ENCODE measurements at regions not wholly inside any gene's neighbourhood (a gene's known extent, or its start where the extent isn't known, plus 50 kb on each side); places are given as distances from the start of the nearest gene placed in this dataset.

DNA sequence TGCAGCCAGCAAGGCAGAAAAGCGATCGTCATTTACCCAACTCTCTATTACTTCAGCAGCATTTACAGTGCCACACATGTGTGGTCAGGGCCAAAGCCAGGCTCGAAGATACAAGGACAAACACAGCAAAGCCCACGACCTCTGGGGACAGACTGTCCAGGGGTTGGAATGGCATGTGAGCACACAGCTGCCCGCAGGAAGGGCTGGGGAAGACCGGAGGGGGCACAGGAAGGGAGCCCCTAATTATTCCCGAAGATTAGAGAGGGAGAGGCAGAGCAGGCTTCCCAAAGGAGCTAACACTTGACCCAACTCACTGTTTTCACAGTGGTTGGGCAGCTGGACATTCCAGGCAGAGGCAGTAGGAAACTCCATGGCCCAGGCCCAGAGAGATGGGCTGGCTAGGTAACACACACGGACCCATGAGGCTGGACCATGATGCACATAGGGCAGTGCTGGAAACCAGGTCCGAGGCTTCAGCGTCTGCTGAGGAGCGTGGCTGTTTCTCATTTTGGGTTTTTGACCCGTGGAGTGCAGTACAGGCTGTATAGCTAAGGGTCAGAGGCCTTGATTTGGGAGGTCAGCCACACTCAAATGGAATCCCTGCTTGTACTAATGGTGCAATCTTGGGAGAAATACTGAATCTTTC, 179.8 kb downstream of the FOXO1 start:
- ATAC-seq = no peak

DNA sequence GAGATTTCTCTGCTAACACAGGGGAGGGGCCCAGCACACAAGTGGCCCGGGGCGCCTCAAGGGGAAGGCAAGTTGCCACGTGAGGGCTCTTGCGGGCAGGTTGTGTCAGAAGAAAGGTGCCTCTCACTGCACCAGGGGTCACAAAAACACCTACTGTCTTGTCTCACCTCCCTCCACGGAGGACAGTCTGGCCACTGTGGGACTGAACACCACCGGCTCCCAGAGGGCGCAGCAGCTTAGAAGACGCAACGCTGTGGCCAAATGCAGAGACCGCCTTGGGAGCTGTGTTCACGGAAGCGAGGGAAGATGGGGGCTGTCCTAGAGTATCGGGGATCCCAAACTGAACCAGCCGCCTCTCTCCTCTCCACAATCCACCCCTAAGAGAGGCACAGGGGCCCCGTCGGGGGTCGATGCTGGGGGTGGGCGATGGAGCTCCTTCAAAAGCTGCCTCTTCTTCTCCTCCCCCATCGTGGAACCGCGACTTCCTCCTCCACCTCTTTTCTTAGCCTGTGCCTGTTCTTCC, 177.5 kb downstream of the FOXO1 start:
- no peak for ATAC-seq

DNA sequence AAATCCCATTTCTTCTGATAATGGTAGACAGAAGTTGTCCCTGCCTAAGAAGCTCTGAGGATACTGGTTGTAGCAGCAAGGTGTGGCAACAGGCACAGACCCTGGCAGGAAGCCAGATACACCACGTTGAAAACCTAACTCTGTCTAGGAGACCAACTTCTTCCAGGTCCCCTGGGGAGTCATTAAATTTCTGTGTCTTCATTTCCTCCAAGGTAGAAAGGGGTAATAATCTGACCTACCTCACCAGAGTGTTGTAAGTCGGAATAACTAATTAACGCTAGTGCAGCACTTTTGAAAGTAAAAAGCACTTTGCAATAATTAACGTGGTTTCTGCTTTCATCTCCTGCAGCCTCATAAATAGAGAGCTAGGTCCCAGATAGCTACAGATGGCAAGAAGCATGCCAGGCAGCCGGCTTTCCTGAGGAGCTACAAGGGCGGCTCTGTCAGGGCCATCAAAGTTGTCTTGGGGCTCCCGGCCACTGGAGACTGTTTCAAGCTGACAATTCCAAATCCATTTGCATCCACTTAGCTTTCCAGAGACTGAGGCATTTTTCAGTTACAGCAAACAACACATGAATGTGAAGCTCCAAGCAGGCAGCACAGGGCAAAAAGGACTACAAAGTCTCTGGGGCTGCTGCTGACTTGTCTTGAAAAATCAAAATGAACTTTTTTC, 176.2 kb downstream of the FOXO1 start:
- no peak for ATAC-seq

DNA sequence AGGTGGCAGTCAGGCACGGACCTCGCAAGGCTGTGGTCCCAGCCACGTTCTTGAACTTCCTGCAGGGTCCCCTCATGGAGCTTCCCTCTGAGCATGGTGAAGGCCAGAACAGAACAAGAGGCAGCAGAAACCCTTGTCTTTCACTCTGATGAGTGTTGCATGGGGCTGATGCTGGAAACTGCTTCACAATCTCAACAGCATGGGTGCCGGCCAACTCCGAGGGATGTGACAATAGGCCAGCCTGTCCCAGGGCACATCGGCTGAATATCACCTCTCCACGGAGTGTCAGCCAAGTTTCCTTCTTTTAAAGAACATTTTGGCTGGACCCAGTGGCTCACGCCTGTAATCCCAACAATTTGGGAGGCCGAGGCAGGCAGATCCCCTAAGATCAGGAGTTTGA, 173.9 kb downstream of the FOXO1 start:
- no peak for ATAC-seq

DNA sequence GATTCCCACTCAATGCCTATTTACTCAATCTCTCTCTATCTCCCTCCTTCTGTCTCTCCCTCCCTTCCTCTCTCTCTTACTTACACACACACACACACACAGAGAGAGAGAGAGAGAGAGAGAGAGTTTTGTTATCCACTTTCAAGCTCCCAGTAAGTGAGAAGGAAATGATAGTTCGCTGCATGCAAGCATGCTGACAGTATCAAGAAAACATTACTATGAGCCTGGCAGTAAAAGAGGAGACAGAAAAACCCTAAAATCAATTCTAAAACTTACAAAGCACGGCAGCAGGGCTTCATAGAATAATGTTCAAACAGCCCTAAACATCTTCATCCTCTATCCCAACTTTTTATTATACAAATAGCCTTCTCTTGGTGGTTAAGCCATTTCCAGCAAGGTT, 171.9 kb downstream of the FOXO1 start:
- ATAC-seq = no peak

DNA sequence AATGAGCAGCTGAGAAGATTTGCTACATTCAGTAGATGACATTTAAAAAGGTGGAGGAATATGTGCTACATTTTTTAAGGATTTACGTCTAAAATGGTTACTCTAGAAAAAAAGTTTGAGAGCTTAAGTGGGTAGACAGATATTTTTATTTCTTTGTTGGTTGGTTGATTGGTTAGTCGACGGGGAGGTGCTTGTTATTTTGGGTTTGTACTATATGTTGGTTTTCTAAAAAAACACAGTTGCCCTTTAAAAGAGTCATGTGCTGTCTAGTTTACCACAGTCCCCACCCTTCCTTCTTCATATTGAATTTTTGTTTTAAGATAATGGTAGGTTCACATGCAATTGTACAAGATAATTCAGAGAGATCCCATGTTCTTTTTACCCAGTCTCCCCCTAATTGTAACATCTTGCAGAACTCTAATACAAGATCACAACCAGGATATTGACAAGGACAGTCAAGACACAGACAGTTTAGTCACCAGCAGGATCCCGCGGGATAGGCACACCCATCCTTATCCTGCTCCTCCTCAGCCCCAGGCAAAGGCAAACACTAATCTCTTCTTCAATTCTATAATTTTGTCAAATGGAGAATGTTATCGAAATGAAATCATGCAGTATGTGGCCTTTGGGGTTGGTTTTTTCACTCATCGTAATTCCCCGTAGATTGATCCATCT, 171.4 kb downstream of the FOXO1 start:
- no peak for ATAC-seq

DNA sequence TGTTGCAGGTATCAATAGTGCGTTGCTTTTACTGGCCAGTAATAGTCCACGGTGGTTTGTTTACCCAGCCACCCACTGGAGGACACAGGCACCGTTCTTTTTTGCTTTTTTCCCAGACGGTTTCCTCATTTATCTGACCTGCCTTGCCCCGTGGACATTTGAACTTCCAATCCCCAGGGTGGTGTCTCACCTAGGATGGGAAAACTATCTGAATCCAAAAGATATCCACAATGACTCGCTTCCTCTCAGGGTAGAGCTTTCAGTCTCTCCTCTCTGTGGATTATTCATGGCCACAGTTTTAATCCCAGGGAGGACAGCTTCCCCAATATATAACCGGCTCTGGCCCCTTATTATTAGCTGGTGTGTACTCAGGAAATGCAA, 170.8 kb downstream of the FOXO1 start:
- ATAC-seq = no peak

DNA sequence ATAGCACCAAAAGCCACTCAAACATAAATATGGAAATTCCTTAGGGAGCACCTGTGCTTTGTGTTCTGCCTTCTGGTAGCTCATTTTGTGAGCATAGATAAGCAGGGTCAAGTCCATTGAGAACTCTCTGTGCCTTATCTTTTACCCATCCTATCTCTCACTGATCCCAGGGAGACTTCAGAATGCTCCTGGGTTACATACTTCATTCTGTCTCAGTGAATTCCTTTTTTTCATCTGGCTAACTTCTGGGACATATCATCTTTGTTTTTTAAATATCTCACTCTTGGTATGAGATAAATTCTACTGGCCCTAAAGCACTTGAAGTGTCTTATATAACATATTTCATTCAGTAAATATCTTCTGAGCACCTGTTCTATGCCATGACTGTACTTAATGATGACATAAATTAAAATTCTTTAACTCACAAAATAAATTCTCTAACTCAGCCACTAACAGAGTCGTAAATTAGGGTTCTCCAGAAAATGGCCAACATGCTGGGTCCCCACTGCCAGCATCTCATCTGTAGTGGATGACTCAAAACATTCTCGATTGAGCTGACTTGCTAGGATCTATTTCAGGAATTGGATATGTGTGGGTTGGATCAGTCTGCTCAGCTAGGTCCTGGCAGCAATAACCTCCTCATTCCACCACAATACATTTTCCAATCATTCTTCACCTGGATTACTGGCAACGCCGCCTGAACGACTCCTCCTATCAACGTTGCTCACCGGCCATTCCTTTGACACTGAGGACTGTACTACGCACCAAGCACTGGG, 170.2 kb downstream of the FOXO1 start:
- ATAC-seq = no peak

DNA sequence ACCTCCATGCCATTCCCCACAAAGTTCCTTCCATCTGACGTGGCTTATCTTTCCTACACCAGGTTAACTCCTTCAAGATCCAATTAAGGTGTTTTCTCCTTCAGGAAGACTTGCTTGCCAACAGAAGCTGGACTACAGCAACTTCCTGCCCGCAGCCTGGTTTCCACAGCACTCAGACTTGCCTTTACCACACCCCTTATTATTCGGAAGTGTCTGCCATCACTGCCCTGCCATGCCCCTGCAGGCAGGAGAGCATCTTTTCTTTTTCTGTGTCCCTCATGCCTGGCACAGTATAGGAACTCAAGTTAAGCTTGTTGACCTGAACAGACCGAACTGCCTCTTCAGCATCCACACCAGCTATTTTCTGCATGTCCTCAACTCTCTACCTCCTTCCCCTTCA, 168.0 kb downstream of the FOXO1 start:
- no peak for ATAC-seq

DNA sequence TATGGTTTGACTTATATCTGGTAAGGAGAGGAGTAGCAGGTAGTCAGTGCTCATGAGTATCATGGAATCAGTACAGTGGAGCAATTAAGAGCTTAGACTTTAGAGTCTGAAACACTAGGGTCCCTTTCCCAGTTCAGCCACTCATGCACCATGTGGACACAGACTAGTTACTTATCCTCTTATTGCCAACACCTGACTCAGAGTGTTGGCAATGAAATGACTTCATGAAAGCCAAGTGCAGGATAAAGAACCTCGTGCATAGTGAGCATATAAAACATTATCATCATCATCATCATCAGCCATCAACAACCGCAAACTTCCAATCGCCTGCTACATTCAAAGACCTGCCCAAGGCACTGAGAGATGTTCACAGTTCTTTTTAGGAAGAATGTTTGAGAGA, 164.2 kb downstream of the FOXO1 start:
- no peak for ATAC-seq

DNA sequence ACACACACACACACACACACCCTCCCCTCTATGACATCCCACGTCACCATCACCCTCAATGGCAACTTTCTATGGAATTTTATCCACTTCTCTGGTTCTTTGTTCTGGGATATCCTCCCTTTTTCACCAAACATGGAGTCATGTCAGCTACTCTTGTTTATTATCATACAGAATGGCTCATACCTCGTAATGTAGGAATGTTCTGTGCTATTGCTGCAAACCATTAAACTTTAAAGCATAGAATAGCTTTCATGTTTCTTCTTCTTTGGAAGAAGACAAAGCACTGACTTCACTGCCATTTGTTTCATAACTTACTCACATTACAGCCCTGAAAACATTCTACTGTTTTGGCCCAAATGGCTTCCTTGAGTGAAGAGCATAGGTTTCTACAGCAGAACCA, 163.4 kb downstream of the FOXO1 start:
- no peak for ATAC-seq

DNA sequence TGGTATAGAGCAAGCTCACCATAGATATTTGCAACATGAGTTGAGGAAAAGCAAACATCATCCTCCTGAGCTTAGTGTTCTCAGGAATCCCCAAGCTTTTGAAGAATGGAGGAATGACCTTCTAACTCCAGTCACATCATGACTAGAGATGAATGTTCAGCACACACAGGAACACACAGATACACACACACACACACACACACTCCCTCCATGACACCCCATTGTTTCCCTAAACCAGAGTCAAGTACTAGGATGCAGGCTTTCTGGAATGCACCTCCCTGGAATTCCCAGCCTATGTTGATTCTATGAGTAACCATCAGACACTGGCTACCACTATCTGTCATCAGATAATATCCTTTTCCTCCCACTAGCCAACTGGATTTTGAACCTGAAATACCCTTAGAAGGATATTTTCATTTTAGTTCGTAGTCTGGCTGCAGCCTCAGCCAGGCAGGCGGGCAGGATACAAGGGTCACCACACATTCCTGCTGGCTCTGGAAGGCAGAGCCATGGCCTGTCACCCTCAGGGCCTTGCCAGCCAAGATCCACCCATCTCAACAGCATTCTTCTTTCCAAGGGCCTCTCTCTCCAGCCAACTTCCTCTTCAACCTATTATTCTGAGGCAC, 162.4 kb downstream of the FOXO1 start:
- peak; percentile 61 for ATAC-seq

DNA sequence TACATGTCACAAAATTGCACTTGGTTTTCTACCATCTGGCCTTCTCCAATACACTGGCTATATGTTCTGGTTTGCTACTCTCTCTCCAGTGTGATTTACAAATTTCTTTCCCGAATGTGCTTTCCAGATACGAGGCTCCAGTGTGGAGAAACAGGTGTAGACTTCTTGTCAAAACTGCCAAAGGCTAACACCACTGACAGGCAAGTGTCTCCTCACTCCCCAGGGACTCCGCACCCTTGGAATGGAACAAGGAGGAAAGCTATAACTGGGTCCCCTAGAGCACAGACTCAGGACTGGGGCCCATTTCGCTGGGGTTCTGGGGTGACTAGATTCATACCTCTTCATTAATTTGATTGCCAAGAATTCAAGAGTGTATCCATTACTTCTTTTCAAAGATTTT, 161.8 kb downstream of the FOXO1 start:
- ATAC-seq = no peak

DNA sequence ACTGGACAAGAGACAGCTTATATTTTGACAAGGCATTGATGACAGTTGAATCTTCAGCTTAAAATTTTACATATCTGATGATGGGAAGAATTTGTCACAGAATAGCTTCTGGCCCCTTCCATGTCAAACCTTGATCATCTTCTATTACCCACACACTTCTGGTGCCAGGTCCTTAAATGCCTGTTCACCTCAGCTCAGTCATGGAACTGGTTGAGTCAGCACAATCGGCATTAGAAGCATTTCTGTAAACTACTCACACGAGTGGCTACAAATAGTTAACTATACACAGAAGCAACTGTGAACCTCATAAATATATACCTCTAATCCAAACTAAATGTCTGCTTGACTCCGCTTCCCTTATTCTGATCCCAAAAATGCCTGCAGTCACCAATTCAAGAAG, 161.2 kb downstream of the FOXO1 start:
- no peak for ATAC-seq

Measured in esophagus mucosa (tissue), 1 donor.